ENCODE measurements at regions not wholly inside any gene's neighbourhood (a gene's known extent, or its start where the extent isn't known, plus 50 kb on each side); places are given as distances from the start of the nearest gene placed in this dataset.

DNA sequence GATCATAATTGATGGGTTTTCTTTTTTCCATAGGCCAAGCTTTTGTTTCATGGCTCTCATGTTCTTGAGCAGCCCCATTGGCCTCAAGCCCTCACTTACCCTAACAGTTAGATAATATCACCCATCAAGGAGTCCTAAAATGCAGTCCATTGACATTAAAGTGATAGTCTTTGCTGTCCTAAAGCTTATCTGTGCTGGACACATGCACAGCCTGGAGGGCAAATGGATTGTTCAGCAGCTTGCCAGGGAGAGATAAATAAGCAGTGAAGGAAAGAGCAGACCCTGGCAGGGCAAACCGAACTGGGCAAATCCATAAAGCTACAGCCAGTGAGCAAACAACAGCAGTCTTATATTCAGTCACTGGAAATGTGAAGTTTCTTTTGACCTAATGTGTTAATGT lies 199.6 kb upstream of the MID1 start:
- Mint-ChIP-seq H3K9me3 (peaks cover 0 to 1% (median 0%) of the 10 kb centered on the region in 3 donors), H3K4me3 (no peak overlapping the region), H3K27ac (no peak overlapping the region), H3K4me1 (no peaks in the 10 kb centered on the region), H3K36me3 (no peaks in the 10 kb centered on the region), H3K27me3 (no peaks in the 10 kb centered on the region)

DNA sequence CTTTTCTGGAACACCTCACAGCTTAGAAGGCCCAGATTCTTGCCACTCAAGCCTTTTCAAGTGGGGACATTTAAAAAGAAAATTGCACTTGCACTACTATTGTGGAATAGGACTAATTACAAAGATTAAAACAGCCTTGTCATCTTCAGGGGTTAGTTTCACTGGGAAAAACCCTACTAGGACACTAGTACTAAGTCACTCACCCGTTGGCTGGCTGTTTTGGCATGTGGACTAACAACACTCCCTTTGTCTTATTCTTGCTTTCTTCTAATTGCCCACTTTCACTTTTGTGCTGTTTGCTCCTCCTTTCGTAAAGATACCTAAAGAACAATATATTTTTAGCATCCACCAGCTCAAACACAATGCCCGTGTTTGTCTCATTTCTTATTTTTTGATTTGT lies 200.9 kb upstream of the MID1 start:
- Mint-ChIP-seq H3K4me1 (no peaks in the 10 kb centered on the region), H3K9me3 (peaks cover 0 to 2% (median 1%) of the 10 kb centered on the region in 3 donors), H3K36me3 (no peaks in the 10 kb centered on the region), H3K27ac (no peak overlapping the region), H3K27me3 (no peaks in the 10 kb centered on the region), H3K4me3 (no peak overlapping the region)

DNA sequence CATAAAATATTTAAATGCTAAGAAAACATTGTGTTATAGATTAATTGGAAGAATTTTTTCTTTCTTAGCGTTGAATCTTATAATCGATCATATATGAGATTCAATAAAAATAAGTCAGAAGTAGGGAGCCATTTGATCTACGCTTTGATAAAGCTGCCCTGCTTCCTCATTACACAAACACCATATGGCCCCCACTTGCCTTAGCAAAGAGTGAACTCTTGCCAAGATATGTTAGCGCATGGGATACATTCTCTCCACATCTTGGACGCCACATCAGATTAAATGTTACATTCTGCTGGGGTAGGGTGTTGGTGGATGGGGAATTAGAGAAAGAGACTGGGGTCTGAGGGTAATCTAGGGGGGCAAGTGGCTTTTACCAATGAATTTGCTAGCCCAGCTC lies 207.7 kb upstream of the MID1 start:
- Mint-ChIP-seq H3K9me3 (peaks cover 0 to 2% (median 1%) of the 10 kb centered on the region in 3 donors), H3K4me1 (no peaks in the 10 kb centered on the region), H3K27ac (no peak overlapping the region), H3K36me3 (no peaks in the 10 kb centered on the region), H3K4me3 (no peak overlapping the region), H3K27me3 (no peaks in the 10 kb centered on the region)

DNA sequence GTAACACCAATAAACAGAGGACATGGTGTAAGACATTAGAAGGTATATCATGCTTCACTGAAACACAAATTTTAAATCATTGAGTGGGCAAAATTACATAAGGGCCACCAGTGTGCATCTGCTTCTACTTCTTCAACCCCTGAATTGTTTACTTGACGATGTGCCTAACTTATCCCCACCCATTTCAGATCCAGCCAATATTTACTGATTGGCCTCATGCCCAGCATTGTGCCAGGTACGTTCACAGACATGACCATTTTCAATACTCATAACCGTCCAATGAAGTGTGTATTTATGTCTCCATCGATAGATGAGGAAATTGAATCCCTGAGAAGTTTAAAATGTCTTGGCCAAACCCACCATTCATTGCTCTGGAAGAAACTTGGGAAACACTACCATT lies 208.3 kb upstream of the MID1 start:
- Mint-ChIP-seq H3K36me3 (no peaks in the 10 kb centered on the region), H3K9me3 (peaks cover 0 to 2% (median 1%) of the 10 kb centered on the region in 3 donors), H3K4me3 (no peak overlapping the region), H3K27ac (no peak overlapping the region), H3K27me3 (no peaks in the 10 kb centered on the region), H3K4me1 (no peaks in the 10 kb centered on the region)

DNA sequence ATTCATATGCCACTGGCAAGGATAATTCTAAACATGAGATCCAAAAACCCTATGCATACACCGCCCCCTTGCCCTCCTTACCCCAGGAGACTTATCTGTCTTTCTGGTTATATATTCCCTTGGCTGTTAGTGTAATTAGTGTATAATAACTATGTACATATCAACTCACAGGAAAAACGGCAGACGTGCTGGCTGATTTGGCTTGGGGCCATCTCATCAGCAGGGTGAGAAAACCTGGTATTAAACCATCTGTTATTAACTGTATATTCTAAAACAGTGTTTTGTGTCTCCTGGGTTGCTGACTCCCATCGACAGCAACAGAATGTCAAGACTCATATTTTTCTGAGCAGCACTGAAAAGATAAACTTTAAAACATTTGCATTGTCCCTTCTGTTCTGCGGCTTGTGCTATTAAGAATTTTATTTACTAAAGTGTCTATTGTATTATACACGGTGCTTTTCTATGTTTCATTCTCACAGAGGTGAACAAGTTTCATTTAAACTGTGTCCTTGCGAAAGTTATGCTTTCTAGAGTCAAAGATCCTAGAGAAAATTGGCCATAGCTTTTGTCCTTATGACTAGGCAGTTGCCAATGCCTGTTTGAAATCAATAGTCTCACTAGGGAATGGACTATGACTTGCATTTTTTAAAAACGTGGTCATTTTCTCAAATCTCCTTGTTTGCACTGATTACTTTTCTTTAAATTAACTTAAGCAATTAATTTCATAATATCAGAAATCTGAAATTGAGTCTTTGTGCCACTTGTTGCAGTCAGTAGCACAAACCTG lies 211.5 kb upstream of the MID1 start:
- Mint-ChIP-seq H3K27me3 (no peaks in the 10 kb centered on the region), H3K4me3 (no peak overlapping the region), H3K4me1 (no peaks in the 10 kb centered on the region), H3K9me3 (no peaks in the 10 kb centered on the region), H3K27ac (no peak overlapping the region), H3K36me3 (no peaks in the 10 kb centered on the region)

DNA sequence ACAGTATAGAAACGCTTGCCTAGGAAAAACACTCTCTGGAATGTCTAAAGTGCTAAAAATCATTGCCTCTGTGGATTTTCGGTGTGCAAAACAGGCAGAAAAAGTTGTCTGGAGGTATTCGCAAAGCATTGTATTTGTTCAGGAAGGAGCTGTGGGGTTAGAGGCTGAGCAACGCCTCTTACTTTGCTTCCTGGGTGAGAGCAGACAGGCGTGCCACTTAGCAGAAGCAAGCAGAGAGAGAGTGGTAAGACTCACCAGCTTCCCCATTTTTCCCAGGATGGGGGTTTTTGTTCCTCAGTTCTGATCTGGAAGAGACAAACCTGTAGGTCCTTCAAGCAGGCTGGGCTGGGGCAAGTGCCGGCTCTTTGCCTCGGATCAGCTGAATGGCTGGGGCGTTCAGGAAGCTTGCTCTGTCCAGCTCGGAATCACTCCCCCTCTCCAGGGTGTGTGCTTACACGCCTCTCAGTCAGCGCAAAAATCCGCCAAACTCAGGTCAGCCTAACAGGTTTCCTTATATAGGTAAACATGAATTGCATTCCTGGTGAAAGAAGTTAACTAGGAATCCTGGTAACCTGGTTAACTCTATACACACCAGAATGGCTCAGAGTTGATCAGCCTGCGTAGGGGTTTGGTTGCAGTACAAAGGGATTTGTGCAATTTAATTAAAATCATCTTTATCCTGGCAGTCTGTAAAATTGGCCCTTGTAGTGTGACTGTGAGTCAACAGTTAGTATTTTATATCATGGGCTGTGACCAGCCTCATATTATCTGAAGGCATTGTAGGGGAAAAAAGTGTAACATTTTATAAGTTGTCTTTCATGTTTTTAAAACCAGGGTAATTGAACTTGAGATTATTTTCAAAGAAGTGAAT lies 213.1 kb upstream of the MID1 start:
- H3K27ac Mint-ChIP-seq = no peak overlapping the region
- no peaks in the 10 kb centered on the region for H3K27me3 Mint-ChIP-seq
- H3K36me3 Mint-ChIP-seq = no peaks in the 10 kb centered on the region
- H3K9me3 Mint-ChIP-seq = no peaks in the 10 kb centered on the region
- no peak overlapping the region for H3K4me3 Mint-ChIP-seq
- no peaks in the 10 kb centered on the region for H3K4me1 Mint-ChIP-seq

DNA sequence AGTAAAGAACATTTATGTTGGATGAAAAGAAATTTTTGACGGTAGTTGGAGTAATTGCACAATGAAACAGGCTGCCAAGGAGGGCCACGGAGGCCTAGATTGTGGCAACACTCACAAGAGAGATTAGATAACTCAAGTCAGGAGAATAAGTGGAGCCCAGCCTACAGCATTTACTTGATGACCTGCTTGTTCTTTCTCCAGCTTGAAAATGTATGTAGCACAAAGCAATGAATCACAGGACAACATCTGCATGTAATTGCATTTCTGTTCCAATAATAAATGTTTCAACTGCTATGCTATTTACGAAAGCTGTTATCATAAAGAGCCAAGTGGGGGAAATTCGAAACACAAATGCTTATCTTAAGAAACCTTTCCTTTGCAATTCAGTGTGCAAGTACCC lies 221.2 kb upstream of the MID1 start:
- no peaks in the 10 kb centered on the region for H3K36me3 Mint-ChIP-seq
- peak overlapping the region in 1 of 3 donors; percentile 50 for H3K27ac Mint-ChIP-seq
- H3K9me3 Mint-ChIP-seq = peaks cover 0 to 4% (median 0%) of the 10 kb centered on the region in 3 donors
- no peak overlapping the region for H3K4me3 Mint-ChIP-seq
- no peaks in the 10 kb centered on the region for H3K27me3 Mint-ChIP-seq
- H3K4me1 Mint-ChIP-seq = no peaks in the 10 kb centered on the region

DNA sequence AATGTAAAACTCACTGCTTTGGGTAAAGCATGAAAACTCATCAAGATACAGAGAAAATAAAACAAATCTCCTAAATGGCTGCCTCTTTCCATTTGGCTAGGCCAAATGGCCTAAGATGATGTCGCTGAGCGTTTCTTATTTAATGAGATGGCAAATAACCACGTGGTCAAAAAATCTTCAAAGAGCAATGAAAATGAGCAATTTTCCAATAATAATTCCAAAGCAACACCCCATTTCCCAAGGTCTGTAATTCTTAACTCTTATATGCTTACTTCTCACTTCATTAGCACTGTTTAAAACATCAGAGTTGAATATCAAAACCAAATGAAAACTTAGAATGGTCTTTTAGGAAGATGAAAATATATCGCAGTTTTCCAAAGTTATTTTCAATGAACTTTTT lies 222.3 kb upstream of the MID1 start:
- Mint-ChIP-seq H3K4me3 (no peak overlapping the region), H3K27me3 (no peaks in the 10 kb centered on the region), H3K27ac (no peak overlapping the region), H3K36me3 (no peaks in the 10 kb centered on the region), H3K4me1 (no peaks in the 10 kb centered on the region), H3K9me3 (peaks cover 0 to 4% (median 0%) of the 10 kb centered on the region in 3 donors)

DNA sequence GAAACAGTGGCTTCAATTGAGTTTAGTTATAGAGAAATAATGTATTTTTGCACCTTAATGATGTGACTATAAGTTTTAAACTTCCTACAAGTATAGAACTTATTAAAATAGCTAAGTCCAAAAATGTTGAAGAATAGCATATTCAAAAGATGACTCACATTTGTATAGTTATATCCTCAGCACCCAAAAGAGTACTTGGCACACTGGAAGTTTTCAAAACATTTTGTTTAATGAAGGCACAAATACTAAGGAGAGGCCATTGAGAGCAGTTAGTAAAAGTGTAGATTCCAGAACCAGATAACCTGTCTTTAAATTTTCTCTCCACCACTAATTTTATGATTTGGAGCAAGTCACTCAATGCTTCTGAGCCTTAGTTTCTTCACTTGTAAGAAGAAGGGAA lies 226.9 kb upstream of the MID1 start:
- Mint-ChIP-seq H3K27me3 (no peaks in the 10 kb centered on the region), H3K4me1 (no peaks in the 10 kb centered on the region), H3K27ac (no peak overlapping the region), H3K36me3 (no peaks in the 10 kb centered on the region), H3K4me3 (no peak overlapping the region), H3K9me3 (no peaks in the 10 kb centered on the region)

DNA sequence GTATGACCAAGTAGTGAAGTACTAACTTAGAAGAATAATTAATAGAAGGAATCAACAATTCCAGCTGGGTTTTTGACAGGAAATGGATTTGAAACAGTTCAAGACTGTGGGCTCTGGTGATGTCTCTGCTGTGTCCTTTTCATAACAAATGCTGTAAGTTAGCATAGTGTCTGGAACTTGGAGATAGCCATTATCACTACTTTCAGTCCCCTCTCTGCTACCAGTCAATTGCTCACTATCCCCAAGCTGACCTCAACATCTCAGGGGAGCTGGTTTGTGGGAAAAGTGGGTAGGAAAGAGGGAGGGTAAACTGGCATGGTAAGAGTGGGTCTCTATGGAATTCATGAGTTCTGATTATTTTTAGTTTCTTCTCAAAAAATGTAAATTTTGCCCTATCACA lies 231.4 kb upstream of the MID1 start:
- no peak overlapping the region for H3K4me3 Mint-ChIP-seq
- no peak overlapping the region for H3K27ac Mint-ChIP-seq
- H3K9me3 Mint-ChIP-seq = no peaks in the 10 kb centered on the region
- no peaks in the 10 kb centered on the region for H3K27me3 Mint-ChIP-seq
- H3K4me1 Mint-ChIP-seq = no peaks in the 10 kb centered on the region
- H3K36me3 Mint-ChIP-seq = no peaks in the 10 kb centered on the region

DNA sequence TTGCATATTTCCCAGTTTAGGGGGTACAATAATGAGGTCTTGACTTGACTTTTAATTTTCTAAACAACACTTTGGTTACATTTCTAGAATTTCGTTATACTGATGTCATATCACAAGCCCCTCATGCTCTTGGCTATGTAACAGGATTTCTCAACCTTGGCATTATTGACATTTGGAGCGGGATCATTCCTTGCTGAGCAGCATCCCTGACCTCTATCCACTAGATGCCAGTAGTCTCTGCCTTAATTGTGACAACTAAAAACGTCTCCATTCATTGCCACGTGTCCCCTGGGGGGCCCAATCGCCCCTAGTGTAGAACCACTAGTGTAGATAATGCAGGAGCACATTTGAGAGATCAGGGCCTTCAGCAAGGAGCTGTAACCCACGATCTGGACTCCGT lies 234.2 kb upstream of the MID1 start:
- Mint-ChIP-seq H3K36me3 (no peaks in the 10 kb centered on the region), H3K27me3 (no peaks in the 10 kb centered on the region), H3K4me3 (no peak overlapping the region), H3K27ac (no peak overlapping the region), H3K4me1 (no peaks in the 10 kb centered on the region), H3K9me3 (no peaks in the 10 kb centered on the region)

DNA sequence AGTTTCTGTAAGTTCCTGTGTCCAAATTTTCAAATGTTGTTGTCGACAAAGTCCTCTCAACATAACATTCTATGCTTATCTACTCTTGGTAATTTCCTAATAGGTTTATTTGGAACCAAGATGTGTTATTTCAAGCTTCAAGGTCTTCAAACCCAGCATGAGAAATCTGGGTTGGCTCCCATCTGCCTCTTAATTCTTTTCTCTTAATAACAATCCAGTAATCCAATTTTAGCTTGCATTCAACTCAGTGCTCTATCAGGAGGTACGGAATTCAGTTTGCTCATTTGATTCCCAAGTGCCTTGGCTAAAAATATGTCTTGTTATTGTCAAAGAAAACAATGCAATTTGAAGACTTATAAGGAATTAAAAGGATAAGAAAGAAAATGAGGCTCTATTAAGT lies 235.5 kb upstream of the MID1 start:
- Mint-ChIP-seq H3K4me3 (no peak overlapping the region), H3K27ac (no peak overlapping the region), H3K36me3 (no peaks in the 10 kb centered on the region), H3K9me3 (peaks cover 0 to under 1% (median 0%) of the 10 kb centered on the region in 3 donors), H3K4me1 (peaks cover 0 to 1% (median 0%) of the 10 kb centered on the region in 3 donors), H3K27me3 (no peaks in the 10 kb centered on the region)

DNA sequence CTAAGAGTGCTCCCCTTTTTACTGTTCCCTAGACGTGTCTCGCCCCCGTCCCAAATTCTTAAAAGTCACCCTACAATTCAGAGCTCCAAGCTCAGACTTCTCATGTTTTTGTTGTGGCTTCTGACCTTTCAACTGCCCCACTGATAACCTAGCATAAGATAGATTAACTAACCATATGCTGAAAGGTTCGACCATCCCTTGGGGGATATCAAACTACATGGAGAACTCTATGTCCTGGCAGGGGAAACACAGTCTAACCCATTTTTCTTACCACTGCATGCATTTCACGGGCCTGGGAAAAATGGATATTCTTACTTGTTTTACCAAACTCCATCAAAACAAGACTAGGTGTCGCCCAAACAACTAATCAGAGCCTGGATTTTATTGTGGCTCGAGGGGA lies 236.4 kb upstream of the MID1 start:
- H3K36me3 Mint-ChIP-seq = no peaks in the 10 kb centered on the region
- no peaks in the 10 kb centered on the region for H3K27me3 Mint-ChIP-seq
- peaks cover 0 to 2% (median 0%) of the 10 kb centered on the region in 3 donors for H3K4me1 Mint-ChIP-seq
- H3K9me3 Mint-ChIP-seq = peaks cover 0 to 3% (median 2%) of the 10 kb centered on the region in 3 donors
- H3K27ac Mint-ChIP-seq = no peak overlapping the region
- no peak overlapping the region for H3K4me3 Mint-ChIP-seq

DNA sequence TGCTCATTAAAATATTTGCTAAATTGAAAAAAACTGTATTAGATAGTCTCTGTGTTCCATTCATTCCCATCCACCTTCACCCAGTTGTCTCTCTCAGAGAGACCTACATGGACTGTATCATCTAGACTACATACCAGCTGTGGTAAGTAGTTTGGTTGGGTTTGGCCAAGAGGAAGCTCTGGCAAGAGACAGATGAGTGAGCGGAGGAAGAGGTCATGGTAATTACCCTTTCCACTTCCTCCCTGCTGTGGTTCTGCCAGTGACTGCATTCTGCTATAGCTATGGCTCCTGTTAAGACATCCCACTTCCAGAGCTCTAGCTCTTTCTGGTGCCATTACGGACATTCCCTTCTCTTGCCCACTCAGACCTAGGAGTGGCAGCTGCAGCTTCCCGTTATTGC lies 239.0 kb upstream of the MID1 start:
- Mint-ChIP-seq H3K4me1 (peaks cover 0 to 2% (median 0%) of the 10 kb centered on the region in 3 donors), H3K27ac (no peak overlapping the region), H3K36me3 (no peaks in the 10 kb centered on the region), H3K9me3 (peaks cover 0 to 3% (median 2%) of the 10 kb centered on the region in 3 donors), H3K4me3 (no peak overlapping the region), H3K27me3 (no peaks in the 10 kb centered on the region)

DNA sequence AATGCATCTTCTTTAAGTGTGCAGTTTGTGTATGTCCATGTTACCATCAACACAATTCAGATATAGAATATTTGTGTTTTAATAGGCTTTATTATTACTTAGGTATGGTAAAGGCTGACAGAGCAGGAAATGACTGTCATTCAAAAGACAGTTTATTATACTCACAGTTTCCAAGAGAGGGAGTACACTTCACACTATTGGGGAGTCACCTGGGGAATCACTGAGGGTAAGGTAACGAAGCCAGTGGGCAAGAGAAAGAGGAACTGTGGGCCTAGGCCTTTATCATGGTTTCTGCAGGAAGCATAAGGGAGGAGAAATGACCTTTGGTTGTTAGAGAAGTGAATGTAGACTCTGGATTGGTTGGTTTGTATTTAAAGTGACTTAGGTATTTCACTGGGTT lies 235.1 kb upstream of the HCCS start:
- H3K27ac Mint-ChIP-seq = no peak overlapping the region
- no peaks in the 10 kb centered on the region for H3K36me3 Mint-ChIP-seq
- H3K9me3 Mint-ChIP-seq = no peaks in the 10 kb centered on the region
- H3K4me1 Mint-ChIP-seq = no peaks in the 10 kb centered on the region
- no peak overlapping the region for H3K4me3 Mint-ChIP-seq
- no peaks in the 10 kb centered on the region for H3K27me3 Mint-ChIP-seq

DNA sequence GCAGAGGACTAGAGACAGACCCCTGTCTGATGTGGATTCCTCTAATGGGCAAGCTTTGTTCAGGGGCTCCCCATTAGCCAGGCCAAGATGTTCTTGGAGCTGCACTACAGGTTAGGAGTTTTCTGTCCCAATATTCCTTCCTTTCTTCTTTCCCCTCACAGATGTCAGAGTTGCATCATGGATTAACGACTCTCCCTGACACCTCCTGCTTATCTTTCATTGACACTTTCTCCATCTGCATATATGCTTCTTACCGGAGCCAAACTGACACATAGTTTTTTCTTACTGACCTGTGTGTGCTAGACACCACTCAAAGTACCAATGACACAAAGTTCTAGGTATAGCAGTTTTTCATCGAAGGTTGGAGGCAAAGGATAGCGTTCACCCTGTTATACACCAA lies 228.6 kb upstream of the HCCS start:
- H3K36me3 Mint-ChIP-seq = no peaks in the 10 kb centered on the region
- no peak overlapping the region for H3K4me3 Mint-ChIP-seq
- H3K27me3 Mint-ChIP-seq = no peaks in the 10 kb centered on the region
- peak overlapping the region in 1 of 3 donors; percentile 50 for H3K27ac Mint-ChIP-seq
- H3K4me1 Mint-ChIP-seq = no peaks in the 10 kb centered on the region
- peaks cover 0 to 3% (median 0%) of the 10 kb centered on the region in 3 donors for H3K9me3 Mint-ChIP-seq
